HepG2 (cell line): ENCODE measurements at regions not wholly inside any gene's neighbourhood (a gene's known extent, or its start where the extent isn't known, plus 50 kb on each side); places are given as distances from the start of the nearest gene placed in this dataset.

Experiments
- ATAC-seq: fragments of 200-7000 bp; cut with Tn5 transposase; 3 replicates; pipeline ENCODE4 v1.9.1; 2020; ENCODE audit warnings: mild to moderate bottlenecking, moderate library complexity
- BruUV-seq: library from RNA; stranded (reverse); fragments of 400-500 nt; replicated peaks from 2 replicates; lab custom pipeline; 2021; lab: Mats Ljungman, UMichigan
- CTCF ChIA-PET: fragments of 300-600 bp; formaldehyde crosslinking; extraction: SDS; loops from one replicate; lab custom pipeline; 2021; ENCODE audit warnings: low total read pairs, inconsistent platforms, low intra/inter-chr PET ratio; lab: Yijun Ruan, JAX
- POLR2A ChIA-PET: fragments of 350-600 bp; sonication (Branson Sonifier 250); formaldehyde crosslinking; loops from one replicate; lab custom pipeline; 2020; ENCODE audit warnings: antibody characterized with exemption, inconsistent platforms; lab: Yijun Ruan, JAX
- DNase-seq: peaks from one replicate; pipeline ENCODE4 v3.0.0-alpha.2; 2015; ENCODE audit warnings: low spot score
- FAIRE-seq: peaks from 3 replicates; lab custom pipeline; 2011; peaks lifted over from hg19 to GRCh38; lab: Jason Lieb, UNC
- H2AFZ ChIP-seq: one replicate; pipeline ENCODE4 v1.6.1; 2011; ENCODE audit warnings: low read length, inconsistent platforms
- H3K27ac ChIP-seq: fragments of 300-600 bp; 3 replicates; pipeline ENCODE4 v1.8.0; 2011; ENCODE audit warnings: mixed run types, mild to moderate bottlenecking, mixed read lengths, low read length, inconsistent platforms; ENCODE audit not compliant: insufficient read depth; ENCODE audit errors: extremely low read length
- H3K27me3 ChIP-seq, 2 experiments: fragments of 200-600 bp in 1 of 2; 2 replicates in 1 of 2; 3 replicates in 1 of 2; pipeline versions ENCODE4 v1.6.0 to v1.8.0; 2011; ENCODE audit warnings: low read length in 2 of 2, mild to moderate bottlenecking in 2 of 2, moderate library complexity in 2 of 2, inconsistent platforms in 1 of 2; ENCODE audit not compliant: insufficient read depth in 2 of 2, control insufficient read depth in 1 of 2
- H3K36me3 ChIP-seq, 2 experiments: fragments of 200-600 bp in 1 of 2; replicated peaks in 1 of 2; 2 replicates in 1 of 2; 3 replicates in 1 of 2; pipeline versions ENCODE4 v1.5.1 to v1.8.0; 2011; ENCODE audit warnings: low read length in 2 of 2, inconsistent platforms in 1 of 2; ENCODE audit not compliant: insufficient read depth in 2 of 2, control insufficient read depth in 1 of 2
- H3K4me1 ChIP-seq: 2 replicates; pipeline ENCODE4 v1.5.1; 2012; ENCODE audit warnings: low read length, inconsistent platforms; ENCODE audit not compliant: insufficient read depth
- H3K4me2 ChIP-seq: 2 replicates; pipeline ENCODE4 v1.6.0; 2011; ENCODE audit warnings: low read depth, low read length, inconsistent platforms
- H3K4me3 ChIP-seq, 3 experiments: fragments of 200-600 bp in 1 of 3; sonication (generic), shearing (Covaris generic) in 1 of 3; replicated peaks in 1 of 3; 2 replicates each; pipeline ENCODE4 v1.5.1; 2011 to 2016; ENCODE audit warnings: low read length in 3 of 3, inconsistent platforms in 2 of 3, low read depth in 2 of 3, mild to moderate bottlenecking in 2 of 3, control low read depth in 1 of 3, mixed read lengths in 1 of 3; ENCODE audit not compliant: insufficient read depth in 1 of 3
- H3K79me2 ChIP-seq: one replicate; pipeline ENCODE4 v1.6.1; 2011; ENCODE audit warnings: low read length, inconsistent platforms; ENCODE audit not compliant: insufficient read depth
- H3K9ac ChIP-seq: 2 replicates; pipeline ENCODE4 v1.6.0; 2011; ENCODE audit warnings: mild to moderate bottlenecking, low read depth, low read length, inconsistent platforms; ENCODE audit not compliant: insufficient read depth
- H3K9me3 ChIP-seq: 2 replicates; pipeline ENCODE4 v1.5.1; 2012; ENCODE audit warnings: mild to moderate bottlenecking, low read length
- H4K20me1 ChIP-seq: 2 replicates; pipeline ENCODE4 v1.6.0; 2011; ENCODE audit warnings: inconsistent platforms, mild to moderate bottlenecking, low read length, moderate library complexity; ENCODE audit not compliant: insufficient read depth
- DMAP1 ChIP-seq: IDR thresholded peaks from 2 replicates; pipeline ENCODE4 v1.6.1; 2016
- DNMT3B ChIP-seq: conservative IDR thresholded peaks from 2 replicates; pipeline ENCODE4 v1.6.1; 2016; ENCODE audit warnings: missing biosample characterization, control low read depth
- FOXA1 ChIP-seq, 2 experiments: fragments of 450-650 bp in 1 of 2; sonication (generic) in 1 of 2; formaldehyde crosslinking in 1 of 2; IDR thresholded peaks; 2 replicates each; pipeline versions ENCODE4 v1.4.0 to v1.6.1; 2016 to 2020; ENCODE audit warnings: missing genetic modification reagents in 1 of 2
- KLF12 ChIP-seq: sonication (generic); formaldehyde crosslinking; IDR thresholded peaks from 2 replicates; pipeline ENCODE4 v1.4.0; 2020; ENCODE audit warnings: missing genetic modification reagents, borderline replicate concordance
- MEF2D ChIP-seq: sonication (generic); formaldehyde crosslinking; IDR thresholded peaks from 2 replicates; pipeline ENCODE4 v1.5.1; 2020; ENCODE audit warnings: mild to moderate bottlenecking, missing genetic modification reagents
- NFIB ChIP-seq: sonication (generic); formaldehyde crosslinking; IDR thresholded peaks from 2 replicates; pipeline ENCODE4 v1.9.0; 2021; ENCODE audit warnings: missing genetic modification reagents, mild to moderate bottlenecking, borderline replicate concordance
- NR2F1 ChIP-seq, 2 experiments: fragments of 450-650 bp in 1 of 2; formaldehyde crosslinking in 1 of 2; IDR thresholded peaks; 2 replicates each; pipeline versions ENCODE4 v1.5.0 to v1.6.1; 2016 to 2020; ENCODE audit warnings: mild to moderate bottlenecking in 1 of 2, missing compliant biosample characterization in 1 of 2, missing genetic modification reagents in 1 of 2, moderate library complexity in 1 of 2
- SSRP1 ChIP-seq: IDR thresholded peaks from 2 replicates; pipeline ENCODE4 v1.6.1; 2016; ENCODE audit warnings: control low read depth
- ZNF10 ChIP-seq: sonication (generic); formaldehyde crosslinking; IDR thresholded peaks from 2 replicates; pipeline ENCODE4 v1.4.0; 2020; ENCODE audit warnings: mild to moderate bottlenecking, low read depth, missing genetic modification reagents, borderline replicate concordance
- ZNF160 ChIP-seq: sonication (generic); formaldehyde crosslinking; IDR thresholded peaks from 2 replicates; pipeline ENCODE4 v1.8.0; 2022; ENCODE audit warnings: mild to moderate bottlenecking, inconsistent platforms, missing genetic modification reagents
- ZNF383 ChIP-seq: sonication (generic); formaldehyde crosslinking; IDR thresholded peaks from 2 replicates; pipeline ENCODE4 v1.4.0; 2020; ENCODE audit warnings: missing genetic modification reagents, mild to moderate bottlenecking, borderline replicate concordance
- ZNF639 ChIP-seq: conservative IDR thresholded peaks from 2 replicates; pipeline ENCODE4 v1.6.1; 2018; ENCODE audit warnings: missing genetic modification reagents
- WGBS: methylation state at CpG from one replicate; pipeline ENCODE4 v1.1.6; 2017; ENCODE audit warnings: low lambda C conversion rate; 5-methylcytosine and 5-hydroxymethylcytosine counted together
- in situ Hi-C: cut with HindIII; loops from 2 replicates; pipeline ENCODE4 v1.10.0; 2017; ENCODE audit warnings: low pct_unique_long_range_greater_than_20kb; ENCODE audit not compliant: extremely low pct_ligation_motif_present
- intact Hi-C: fragments of 100-400 bp; cut with micrococcal nuclease; formaldehyde crosslinking; loops from one replicate; pipeline ENCODE4 v1.10.0; 2022; ENCODE audit not compliant: unreplicated experiment
- TF ChIP-seq, protein P1 (sequence below): IDR thresholded peaks from 2 replicates; pipeline ENCODE4 v1.6.1; 2016; ENCODE audit warnings: low read depth
- TF ChIP-seq, protein P2 (sequence below): sonication (generic); formaldehyde crosslinking; IDR thresholded peaks from 2 replicates; pipeline ENCODE4 v1.9.0; 2021; ENCODE audit warnings: missing genetic modification reagents, mild to moderate bottlenecking, borderline replicate concordance

DNA sequence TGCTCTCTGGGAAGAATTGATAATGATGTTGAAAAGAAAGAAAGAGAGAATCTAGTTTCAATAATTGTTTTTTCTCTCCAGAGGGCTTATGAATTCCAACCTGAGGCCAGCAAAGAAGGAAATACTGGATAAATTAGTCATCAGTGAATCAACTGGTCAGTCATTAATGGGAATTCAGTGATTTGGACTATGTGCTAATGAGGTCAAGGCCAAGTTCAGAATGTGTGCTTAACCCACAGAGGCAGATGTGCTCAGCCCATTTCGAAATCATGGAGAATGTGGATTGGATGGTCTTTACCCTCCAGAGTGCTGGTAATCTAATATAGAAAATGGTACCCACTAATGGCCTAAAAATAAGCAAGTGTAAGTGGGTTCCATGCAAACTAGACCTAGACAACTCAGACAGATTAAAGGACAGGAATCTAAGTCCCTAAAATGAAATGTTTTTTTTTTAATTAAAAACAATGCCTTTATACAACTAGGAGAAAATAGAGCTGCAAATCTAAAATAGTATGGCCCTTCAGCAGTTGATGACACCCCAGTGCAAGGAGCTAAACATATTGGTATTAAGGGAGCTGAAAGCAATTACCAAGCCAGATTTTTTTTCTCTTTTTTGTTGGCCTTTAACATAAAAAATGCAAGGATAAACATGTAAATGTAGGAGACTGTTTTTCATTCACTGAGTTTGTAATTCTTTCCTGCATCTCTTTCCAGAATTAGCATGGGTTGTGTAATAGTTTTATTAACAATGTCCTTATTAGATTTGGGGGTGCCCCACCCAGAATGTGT lies 296.9 kb downstream of the SATB2 start:
- Histone ChIP-seq H2AFZ (no peak overlapping the region), H3K27ac (no peak overlapping the region), H4K20me1 (no peaks in the 10 kb centered on the region), H3K79me2 (no peaks in the 10 kb centered on the region), H3K4me2 (no peak overlapping the region), H3K9ac (no peak overlapping the region), H3K9me3 (no peaks in the 10 kb centered on the region), H3K36me3 (no peaks in the 10 kb centered on the region), H3K27me3 (no peaks in the 10 kb centered on the region), H3K4me1 (no peaks in the 10 kb centered on the region), H3K4me3 (no peak overlapping the region)
- FAIRE-seq (no peak), DNase-seq (peak; percentile 10), ATAC-seq (no peak)
- CTCF ChIA-PET: no interaction called here
- TF ChIP-seq NR2F1 (CRISPR knock-in tag; IDR thresholded peaks at IDR 0.05): peak in 1 of 2 experiments; percentile 53; a peak in 1 of 4 replicates
- TF ChIP-seq FOXA1 (IDR thresholded peaks at IDR 0.05): no peak
- no peak for TF ChIP-seq FOXA1 (CRISPR knock-in tag; IDR thresholded peaks at IDR 0.05)
- 0% methylated on average over 1 of the region's 1 CpG for WGBS
- in situ Hi-C loops (no loop called here), intact Hi-C loops (no loop called here)
- BruUV-seq: no TSS peak
- POLR2A ChIA-PET: no interaction called here

DNA sequence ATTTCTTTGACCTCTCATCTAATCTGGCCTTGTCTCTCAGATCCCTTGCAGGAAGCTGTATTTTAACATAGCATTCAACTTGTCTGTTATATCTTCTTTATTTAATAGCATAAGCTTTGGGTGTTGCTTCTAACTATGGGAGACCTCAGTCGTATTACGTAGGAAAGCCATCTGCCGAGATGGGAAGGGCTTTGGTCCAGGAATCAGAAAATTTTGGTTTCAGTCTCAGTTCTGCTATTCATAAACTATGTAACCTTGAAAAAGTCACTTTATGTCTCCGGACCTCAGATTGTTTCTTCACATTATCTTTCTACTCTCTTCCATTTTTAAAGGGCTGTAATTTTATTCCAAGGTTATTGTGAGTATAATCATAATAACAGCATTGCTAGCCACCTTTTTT lies 297.7 kb downstream of the SATB2 start:
- H3K4me3 ChIP-seq: no peak overlapping the region
- BruUV-seq: no TSS peak
- no peaks in the 10 kb centered on the region for H3K27me3 ChIP-seq
- ATAC-seq (no peak), FAIRE-seq (no peak), DNase-seq (no peak)
- intact Hi-C loops: no loop called here
- H3K27ac ChIP-seq: no peak overlapping the region
- WGBS: 15% methylated on average over 4 of the region's 4 CpGs
- no peaks in the 10 kb centered on the region for H4K20me1 ChIP-seq
- H3K9me3 ChIP-seq: no peaks in the 10 kb centered on the region
- in situ Hi-C loops: no loop called here
- no peak overlapping the region for H3K4me2 ChIP-seq
- no peak overlapping the region for H2AFZ ChIP-seq
- POLR2A ChIA-PET: no interaction called here
- CTCF ChIA-PET: no interaction called here
- H3K79me2 ChIP-seq: no peaks in the 10 kb centered on the region
- no peak overlapping the region for H3K9ac ChIP-seq
- no peaks in the 10 kb centered on the region for H3K36me3 ChIP-seq
- no peaks in the 10 kb centered on the region for H3K4me1 ChIP-seq
- TF ChIP-seq SSRP1 (CRISPR knock-in tag) (no peak), ZNF639 (CRISPR knock-in tag) (no peak), ZNF383 (CRISPR knock-in tag) (no peak), KLF12 (CRISPR knock-in tag) (no peak), DNMT3B (CRISPR knock-in tag) (no peak), MEF2D (CRISPR knock-in tag) (no peak), NFIB (CRISPR knock-in tag) (no peak), DMAP1 (no peak), ZNF10 (CRISPR knock-in tag) (no peak), ZNF160 (CRISPR knock-in tag) (no peak)
- TF ChIP-seq, protein P1, sequence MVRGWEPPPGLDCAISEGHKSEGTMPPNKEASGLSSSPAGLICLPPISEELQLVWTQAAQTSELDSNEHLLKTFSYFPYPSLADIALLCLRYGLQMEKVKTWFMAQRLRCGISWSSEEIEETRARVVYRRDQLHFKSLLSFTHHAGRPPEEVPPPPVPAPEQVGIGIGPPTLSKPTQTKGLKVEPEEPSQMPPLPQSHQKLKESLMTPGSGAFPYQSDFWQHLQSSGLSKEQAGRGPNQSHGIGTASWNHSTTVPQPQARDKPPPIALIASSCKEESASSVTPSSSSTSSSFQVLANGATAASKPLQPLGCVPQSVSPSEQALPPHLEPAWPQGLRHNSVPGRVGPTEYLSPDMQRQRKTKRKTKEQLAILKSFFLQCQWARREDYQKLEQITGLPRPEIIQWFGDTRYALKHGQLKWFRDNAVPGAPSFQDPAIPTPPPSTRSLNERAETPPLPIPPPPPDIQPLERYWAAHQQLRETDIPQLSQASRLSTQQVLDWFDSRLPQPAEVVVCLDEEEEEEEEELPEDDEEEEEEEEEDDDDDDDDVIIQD (CRISPR knock-in tag): no peak
- TF ChIP-seq, protein P2, sequence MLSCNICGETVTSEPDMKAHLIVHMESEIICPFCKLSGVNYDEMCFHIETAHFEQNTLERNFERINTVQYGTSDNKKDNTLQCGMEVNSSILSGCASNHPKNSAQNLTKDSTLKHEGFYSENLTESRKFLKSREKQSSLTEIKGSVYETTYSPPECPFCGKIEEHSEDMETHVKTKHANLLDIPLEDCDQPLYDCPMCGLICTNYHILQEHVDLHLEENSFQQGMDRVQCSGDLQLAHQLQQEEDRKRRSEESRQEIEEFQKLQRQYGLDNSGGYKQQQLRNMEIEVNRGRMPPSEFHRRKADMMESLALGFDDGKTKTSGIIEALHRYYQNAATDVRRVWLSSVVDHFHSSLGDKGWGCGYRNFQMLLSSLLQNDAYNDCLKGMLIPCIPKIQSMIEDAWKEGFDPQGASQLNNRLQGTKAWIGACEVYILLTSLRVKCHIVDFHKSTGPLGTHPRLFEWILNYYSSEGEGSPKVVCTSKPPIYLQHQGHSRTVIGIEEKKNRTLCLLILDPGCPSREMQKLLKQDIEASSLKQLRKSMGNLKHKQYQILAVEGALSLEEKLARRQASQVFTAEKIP (CRISPR knock-in tag): no peak
